ENCODE measurements at regions not wholly inside any gene's neighbourhood (a gene's known extent, or its start where the extent isn't known, plus 50 kb on each side); places are given as distances from the start of the nearest gene placed in this dataset.

- Histone ChIP-seq H3K4me1 (ENCODE audit: control insufficient read depth, low read depth, low read length) (no peaks in the 10 kb centered on the region), H3K9me3 (ENCODE audit: control insufficient read depth, low read depth, low read length) (no peaks in the 10 kb centered on the region), H3K27me3 (ENCODE audit: control insufficient read depth, insufficient read depth, low read length) (peaks cover 75% of the 10 kb centered on the region), H3K9ac (ENCODE audit: low read length) (no peak overlapping the region), H3K27ac (ENCODE audit: low read length) (no peak overlapping the region), H3K4me3 (ENCODE audit: low read length) (no peak overlapping the region), H3K36me3 (ENCODE audit: control insufficient read depth, low read depth, low read length) (no peaks in the 10 kb centered on the region)
Observed at GRCh38 chr22:22709719-22710445, 65.5 kb downstream of the GGTLC2 start.

GRCh38 chr22:22710719-22711531, 66.5 kb downstream of the GGTLC2 start:
- Histone ChIP-seq H3K36me3 (ENCODE audit: control insufficient read depth, low read depth, low read length) (no peaks in the 10 kb centered on the region), H3K27ac (ENCODE audit: low read length) (no peak overlapping the region), H3K4me1 (ENCODE audit: control insufficient read depth, low read depth, low read length) (no peaks in the 10 kb centered on the region), H3K9ac (ENCODE audit: low read length) (no peak overlapping the region), H3K9me3 (ENCODE audit: control insufficient read depth, low read depth, low read length) (no peaks in the 10 kb centered on the region), H3K4me3 (ENCODE audit: low read length) (no peak overlapping the region), H3K27me3 (ENCODE audit: control insufficient read depth, insufficient read depth, low read length) (peaks cover 75% of the 10 kb centered on the region)

GRCh38 chr22:22711532-22711913, 67.1 kb downstream of the GGTLC2 start:
- no peaks in the 10 kb centered on the region for H3K36me3 ChIP-seq (ENCODE audit: control insufficient read depth, low read depth, low read length)
- peaks cover 71% of the 10 kb centered on the region for H3K27me3 ChIP-seq (ENCODE audit: control insufficient read depth, insufficient read depth, low read length)
- H3K27ac ChIP-seq (ENCODE audit: low read length) = no peak overlapping the region
- no peaks in the 10 kb centered on the region for H3K4me1 ChIP-seq (ENCODE audit: control insufficient read depth, low read depth, low read length)
- no peak overlapping the region for H3K4me3 ChIP-seq (ENCODE audit: low read length)
- no peak overlapping the region for H3K9ac ChIP-seq (ENCODE audit: low read length)
- no peaks in the 10 kb centered on the region for H3K9me3 ChIP-seq (ENCODE audit: control insufficient read depth, low read depth, low read length)

GRCh38 chr22:22712092-22712658, 67.8 kb downstream of the GGTLC2 start:
- Histone ChIP-seq H3K27ac (ENCODE audit: low read length) (no peak overlapping the region), H3K9me3 (ENCODE audit: control insufficient read depth, low read depth, low read length) (no peaks in the 10 kb centered on the region), H3K36me3 (ENCODE audit: control insufficient read depth, low read depth, low read length) (no peaks in the 10 kb centered on the region), H3K4me3 (ENCODE audit: low read length) (no peak overlapping the region), H3K27me3 (ENCODE audit: control insufficient read depth, insufficient read depth, low read length) (peaks cover 69% of the 10 kb centered on the region), H3K4me1 (ENCODE audit: control insufficient read depth, low read depth, low read length) (no peaks in the 10 kb centered on the region), H3K9ac (ENCODE audit: low read length) (no peak overlapping the region)

GRCh38 chr22:22712666-22713365, 68.4 kb downstream of the GGTLC2 start:
- no peak overlapping the region for H3K27ac ChIP-seq (ENCODE audit: low read length)
- no peaks in the 10 kb centered on the region for H3K36me3 ChIP-seq (ENCODE audit: control insufficient read depth, low read depth, low read length)
- no peak overlapping the region for H3K9ac ChIP-seq (ENCODE audit: low read length)
- peaks cover 71% of the 10 kb centered on the region for H3K27me3 ChIP-seq (ENCODE audit: control insufficient read depth, insufficient read depth, low read length)
- no peaks in the 10 kb centered on the region for H3K4me1 ChIP-seq (ENCODE audit: control insufficient read depth, low read depth, low read length)
- no peak overlapping the region for H3K4me3 ChIP-seq (ENCODE audit: low read length)
- H3K9me3 ChIP-seq (ENCODE audit: control insufficient read depth, low read depth, low read length) = no peaks in the 10 kb centered on the region

GRCh38 chr22:22713416-22713815, 69.0 kb downstream of the GGTLC2 start:
- Histone ChIP-seq H3K9ac (ENCODE audit: low read length) (no peak overlapping the region), H3K4me3 (ENCODE audit: low read length) (no peak overlapping the region)

GRCh38 chr22:22714600-22715335, 70.4 kb downstream of the GGTLC2 start:
- no peaks in the 10 kb centered on the region for H3K4me1 ChIP-seq (ENCODE audit: control insufficient read depth, low read depth, low read length)
- no peaks in the 10 kb centered on the region for H3K9me3 ChIP-seq (ENCODE audit: control insufficient read depth, low read depth, low read length)
- no peak overlapping the region for H3K9ac ChIP-seq (ENCODE audit: low read length)
- H3K27me3 ChIP-seq (ENCODE audit: control insufficient read depth, insufficient read depth, low read length) = peaks cover 69% of the 10 kb centered on the region
- H3K27ac ChIP-seq (ENCODE audit: low read length) = no peak overlapping the region
- no peaks in the 10 kb centered on the region for H3K36me3 ChIP-seq (ENCODE audit: control insufficient read depth, low read depth, low read length)
- H3K4me3 ChIP-seq (ENCODE audit: low read length) = no peak overlapping the region

More at GRCh38 chr22:22713416-22713815, 69.0 kb downstream of the GGTLC2 start:
- H3K4me1 ChIP-seq (ENCODE audit: control insufficient read depth, low read depth, low read length) = no peaks in the 10 kb centered on the region
- no peaks in the 10 kb centered on the region for H3K36me3 ChIP-seq (ENCODE audit: control insufficient read depth, low read depth, low read length)
- no peak overlapping the region for H3K27ac ChIP-seq (ENCODE audit: low read length)
- no peaks in the 10 kb centered on the region for H3K9me3 ChIP-seq (ENCODE audit: control insufficient read depth, low read depth, low read length)
- peaks cover 69% of the 10 kb centered on the region for H3K27me3 ChIP-seq (ENCODE audit: control insufficient read depth, insufficient read depth, low read length)

- Histone ChIP-seq H3K4me1 (ENCODE audit: control insufficient read depth, low read depth, low read length) (no peaks in the 10 kb centered on the region), H3K4me3 (ENCODE audit: low read length) (no peak overlapping the region)
Observed at GRCh38 chr22:22716136-22716665, 71.8 kb downstream of the GGTLC2 start.

GRCh38 chr22:22717664-22718063, 73.2 kb downstream of the GGTLC2 start:
- no peaks in the 10 kb centered on the region for H3K4me1 ChIP-seq (ENCODE audit: control insufficient read depth, low read depth, low read length)
- no peak overlapping the region for H3K9ac ChIP-seq (ENCODE audit: low read length)
- no peaks in the 10 kb centered on the region for H3K36me3 ChIP-seq (ENCODE audit: control insufficient read depth, low read depth, low read length)
- H3K4me3 ChIP-seq (ENCODE audit: low read length) = no peak overlapping the region
- H3K9me3 ChIP-seq (ENCODE audit: control insufficient read depth, low read depth, low read length) = no peaks in the 10 kb centered on the region
- no peak overlapping the region for H3K27ac ChIP-seq (ENCODE audit: low read length)
- H3K27me3 ChIP-seq (ENCODE audit: control insufficient read depth, insufficient read depth, low read length) = peaks cover 72% of the 10 kb centered on the region

More at GRCh38 chr22:22716136-22716665, 71.8 kb downstream of the GGTLC2 start:
- H3K9me3 ChIP-seq (ENCODE audit: control insufficient read depth, low read depth, low read length) = no peaks in the 10 kb centered on the region
- no peaks in the 10 kb centered on the region for H3K36me3 ChIP-seq (ENCODE audit: control insufficient read depth, low read depth, low read length)
- H3K9ac ChIP-seq (ENCODE audit: low read length) = no peak overlapping the region
- H3K27me3 ChIP-seq (ENCODE audit: control insufficient read depth, insufficient read depth, low read length) = peaks cover 68% of the 10 kb centered on the region
- H3K27ac ChIP-seq (ENCODE audit: low read length) = no peak overlapping the region

- H3K27ac ChIP-seq (ENCODE audit: low read length) = no peak overlapping the region
- no peaks in the 10 kb centered on the region for H3K36me3 ChIP-seq (ENCODE audit: control insufficient read depth, low read depth, low read length)
- H3K9ac ChIP-seq (ENCODE audit: low read length) = no peak overlapping the region
- peaks cover 80% of the 10 kb centered on the region for H3K27me3 ChIP-seq (ENCODE audit: control insufficient read depth, insufficient read depth, low read length)
- H3K4me3 ChIP-seq (ENCODE audit: low read length) = no peak overlapping the region
- H3K9me3 ChIP-seq (ENCODE audit: control insufficient read depth, low read depth, low read length) = no peaks in the 10 kb centered on the region
- no peaks in the 10 kb centered on the region for H3K4me1 ChIP-seq (ENCODE audit: control insufficient read depth, low read depth, low read length)
Observed at GRCh38 chr22:22720201-22720723, 75.8 kb downstream of the GGTLC2 start.
